SK-N-MC (cell line): ENCODE measurements at regions not wholly inside any gene's neighbourhood (a gene's known extent, or its start where the extent isn't known, plus 50 kb on each side); places are given as distances from the start of the nearest gene placed in this dataset.

ENCODE experiments used
- EZH2 ChIP-seq: fragments of 200-600 bp; sonication (generic); IDR thresholded peaks from one replicate; pipeline ENCODE4 v1.6.1; 2017; ENCODE audit warnings: antibody characterized with exemption
- POLR2AphosphoS5 ChIP-seq: IDR thresholded peaks from 2 replicates; pipeline ENCODE4 v1.6.1; 2012; ENCODE audit warnings: mild to moderate bottlenecking, low read depth, low read length, borderline replicate concordance

GRCh38 chr3:164458986-164459385, 619.3 kb downstream of the SI start:
- TF ChIP-seq POLR2AphosphoS5 (no peak), EZH2 (no peak)
